ENCODE measurements at regions not wholly inside any gene's neighbourhood (a gene's known extent, or its start where the extent isn't known, plus 50 kb on each side); places are given as distances from the start of the nearest gene placed in this dataset.

DNA sequence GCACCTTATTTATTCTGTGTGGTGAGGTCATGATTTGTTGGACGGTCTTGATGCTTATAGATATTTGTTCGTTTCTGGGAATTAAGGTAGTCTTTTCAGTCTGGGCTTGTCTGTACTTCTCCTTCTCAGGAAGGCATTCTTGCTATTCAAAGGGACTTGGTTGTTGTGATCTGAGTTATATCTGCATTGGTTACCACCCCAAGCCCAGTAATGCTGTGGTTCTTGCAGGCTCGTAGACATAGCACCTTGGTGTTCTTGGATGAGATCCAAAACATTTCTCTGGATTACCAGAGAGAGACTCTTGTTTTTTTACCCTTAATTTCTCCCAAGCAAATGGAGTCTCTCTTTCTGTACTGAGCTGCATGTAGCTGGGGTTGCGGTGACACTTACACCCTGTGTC, 128.0 kb upstream of the CBLB start:
- Histone ChIP-seq H3K27ac (peak overlapping the region in 1 of 4 donors; percentile 59), H3K9me3 (peaks cover 0 to 12% (median 4%) of the 10 kb centered on the region in 4 donors), H3K36me3 (no peaks in the 10 kb centered on the region), H3K27me3 (no peaks in the 10 kb centered on the region), H3K4me3 (no peak overlapping the region), H3K4me1 (no peaks in the 10 kb centered on the region)
- TF ChIP-seq POLR2AphosphoS5 (IDR thresholded peaks at IDR 0.05): no peak
- TF ChIP-seq POLR2A (IDR thresholded peaks at IDR 0.05): no peak
- no peak for TF ChIP-seq EP300 (IDR thresholded peaks at IDR 0.05)
- TF ChIP-seq, protein P1, sequence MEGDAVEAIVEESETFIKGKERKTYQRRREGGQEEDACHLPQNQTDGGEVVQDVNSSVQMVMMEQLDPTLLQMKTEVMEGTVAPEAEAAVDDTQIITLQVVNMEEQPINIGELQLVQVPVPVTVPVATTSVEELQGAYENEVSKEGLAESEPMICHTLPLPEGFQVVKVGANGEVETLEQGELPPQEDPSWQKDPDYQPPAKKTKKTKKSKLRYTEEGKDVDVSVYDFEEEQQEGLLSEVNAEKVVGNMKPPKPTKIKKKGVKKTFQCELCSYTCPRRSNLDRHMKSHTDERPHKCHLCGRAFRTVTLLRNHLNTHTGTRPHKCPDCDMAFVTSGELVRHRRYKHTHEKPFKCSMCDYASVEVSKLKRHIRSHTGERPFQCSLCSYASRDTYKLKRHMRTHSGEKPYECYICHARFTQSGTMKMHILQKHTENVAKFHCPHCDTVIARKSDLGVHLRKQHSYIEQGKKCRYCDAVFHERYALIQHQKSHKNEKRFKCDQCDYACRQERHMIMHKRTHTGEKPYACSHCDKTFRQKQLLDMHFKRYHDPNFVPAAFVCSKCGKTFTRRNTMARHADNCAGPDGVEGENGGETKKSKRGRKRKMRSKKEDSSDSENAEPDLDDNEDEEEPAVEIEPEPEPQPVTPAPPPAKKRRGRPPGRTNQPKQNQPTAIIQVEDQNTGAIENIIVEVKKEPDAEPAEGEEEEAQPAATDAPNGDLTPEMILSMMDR (IDR thresholded peaks at IDR 0.05): no peak
- DNase-seq (no peak), ATAC-seq (ENCODE audit: low FRiP score in 2 of 2) (no peak)
- 90 to 91% methylated on average over 4 of the region's 4 CpGs for WGBS, 2 donors

- Histone ChIP-seq H3K4me1 (no peaks in the 10 kb centered on the region), H3K27me3 (no peaks in the 10 kb centered on the region), H3K4me3 (no peak overlapping the region), H3K9me3 (peaks cover 0 to 7% (median 4%) of the 10 kb centered on the region in 4 donors), H3K36me3 (no peaks in the 10 kb centered on the region), H3K27ac (peak overlapping the region in 3 of 4 donors; percentile 37 to 59 (median 53))
- DNase-seq: no peak
- WGBS, 2 donors: 78% methylated on average over 1 of the region's 1 CpG; no CpG with 5 or more reads in 1 of the 2 donors
- no peak for ATAC-seq (ENCODE audit: low FRiP score in 2 of 2)
- no peak for TF ChIP-seq POLR2A (IDR thresholded peaks at IDR 0.05)
- TF ChIP-seq POLR2AphosphoS5 (IDR thresholded peaks at IDR 0.05): no peak
- no peak for TF ChIP-seq EP300 (IDR thresholded peaks at IDR 0.05)
- TF ChIP-seq, protein P1 (IDR thresholded peaks at IDR 0.05): no peak
Observed at GRCh38 chr3:105997466-105997799, 128.6 kb upstream of the CBLB start.

DNA sequence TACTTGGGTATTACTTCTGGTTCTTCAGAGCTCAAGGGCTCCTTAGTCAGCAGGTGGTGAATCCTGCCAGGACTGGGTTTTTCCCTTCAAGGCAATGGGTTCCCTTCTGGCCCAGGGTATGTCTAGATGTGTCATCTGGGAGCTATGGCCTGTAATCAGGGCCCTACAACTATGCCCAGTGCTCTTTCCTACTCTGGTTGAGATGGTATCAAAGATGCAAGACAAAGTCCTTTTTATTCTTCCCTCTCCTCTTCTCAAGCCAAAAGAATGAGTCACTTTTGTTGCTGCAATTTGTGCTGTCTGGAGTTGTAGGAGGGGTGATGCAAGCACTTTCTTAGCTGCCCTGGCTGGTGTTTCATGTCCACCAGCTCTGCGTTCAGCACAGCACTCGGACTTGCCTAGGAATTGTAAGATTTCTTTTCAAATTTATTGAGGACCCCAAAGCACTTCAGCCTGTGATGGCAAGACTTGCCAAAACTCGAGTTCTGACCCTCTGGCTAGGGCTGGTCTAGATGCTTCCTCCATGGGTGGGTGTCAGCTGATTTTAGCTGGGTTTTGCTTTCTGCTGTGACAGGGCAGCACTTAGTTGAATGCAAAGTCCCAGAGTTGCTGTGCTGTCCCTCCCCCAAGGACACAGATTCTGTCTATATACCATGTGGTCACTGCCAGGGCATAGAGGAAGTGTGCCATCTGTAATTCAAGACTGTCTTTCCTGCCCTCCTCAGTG, 129.2 kb upstream of the CBLB start:
- H3K36me3 ChIP-seq: no peaks in the 10 kb centered on the region
- H3K4me3 ChIP-seq: no peak overlapping the region
- ATAC-seq (ENCODE audit: low FRiP score in 2 of 2) (peak; percentile 74 to 95), DNase-seq (peak in 1 of 2 donors; percentile 35)
- peak in 1 of 4 donors; percentile 52 for TF ChIP-seq POLR2A (IDR thresholded peaks at IDR 0.05)
- TF ChIP-seq, protein P1 (IDR thresholded peaks at IDR 0.05): no peak
- peak; percentile 35 to 51 for TF ChIP-seq POLR2AphosphoS5 (IDR thresholded peaks at IDR 0.05)
- no peak for TF ChIP-seq EP300 (IDR thresholded peaks at IDR 0.05)
- peaks cover 0 to 4% (median 4%) of the 10 kb centered on the region in 4 donors for H3K9me3 ChIP-seq
- H3K27ac ChIP-seq: peak overlapping the region; percentile 7 to 62 (median 48)
- no peaks in the 10 kb centered on the region for H3K4me1 ChIP-seq
- H3K27me3 ChIP-seq: no peaks in the 10 kb centered on the region
- WGBS, 2 donors: 75 to 86% methylated on average over 2 to 3 of the region's 3 CpGs

GRCh38 chr3:105999856-106000255, 131.0 kb upstream of the CBLB start:
- ATAC-seq (ENCODE audit: low FRiP score in 2 of 2) (no peak), DNase-seq (no peak)
- no peak overlapping the region for H3K4me3 ChIP-seq
- TF ChIP-seq, protein P1 (IDR thresholded peaks at IDR 0.05): no peak
- no peak for TF ChIP-seq POLR2AphosphoS5 (IDR thresholded peaks at IDR 0.05)
- TF ChIP-seq EP300 (IDR thresholded peaks at IDR 0.05): no peak
- no peak for TF ChIP-seq POLR2A (IDR thresholded peaks at IDR 0.05)
- H3K9me3 ChIP-seq: peaks cover 0 to 4% (median 4%) of the 10 kb centered on the region in 4 donors
- H3K27ac ChIP-seq: no peak overlapping the region
- H3K4me1 ChIP-seq: no peaks in the 10 kb centered on the region
- no peaks in the 10 kb centered on the region for H3K36me3 ChIP-seq
- H3K27me3 ChIP-seq: no peaks in the 10 kb centered on the region

DNA sequence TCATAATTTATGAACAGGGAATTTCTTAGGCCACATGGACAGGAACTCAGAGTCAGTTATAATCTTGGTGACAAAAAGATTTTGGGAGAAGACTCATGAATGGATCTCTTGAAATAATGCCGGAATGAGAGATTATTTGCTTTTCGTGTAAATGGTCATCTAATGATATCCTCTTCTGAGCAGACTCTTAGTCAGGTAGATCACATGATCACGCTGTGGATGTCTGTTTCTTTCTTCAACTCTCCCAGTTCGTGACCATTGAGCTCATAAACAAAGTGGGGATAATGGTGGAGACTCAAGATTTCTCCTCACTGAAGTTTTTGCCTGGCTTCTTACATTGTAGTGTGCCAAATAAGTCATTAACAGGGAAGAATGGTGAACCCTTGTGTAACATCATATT, 133.1 kb upstream of the CBLB start:
- no peak for TF ChIP-seq POLR2AphosphoS5 (IDR thresholded peaks at IDR 0.05)
- ATAC-seq (ENCODE audit: low FRiP score in 2 of 2): no peak
- Histone ChIP-seq H3K9me3 (peaks cover 0 to 4% (median 2%) of the 10 kb centered on the region in 4 donors), H3K27ac (no peak overlapping the region), H3K36me3 (no peaks in the 10 kb centered on the region), H3K4me1 (no peaks in the 10 kb centered on the region), H3K27me3 (no peaks in the 10 kb centered on the region), H3K4me3 (no peak overlapping the region)
- 95 to 96% methylated on average over 4 of the region's 4 CpGs for WGBS, 2 donors
- DNase-seq: no peak

Data from upper lobe of left lung (tissue), 6 donors.